ENCODE measurements at regions not wholly inside any gene's neighbourhood (a gene's known extent, or its start where the extent isn't known, plus 50 kb on each side); places are given as distances from the start of the nearest gene placed in this dataset.

DNA sequence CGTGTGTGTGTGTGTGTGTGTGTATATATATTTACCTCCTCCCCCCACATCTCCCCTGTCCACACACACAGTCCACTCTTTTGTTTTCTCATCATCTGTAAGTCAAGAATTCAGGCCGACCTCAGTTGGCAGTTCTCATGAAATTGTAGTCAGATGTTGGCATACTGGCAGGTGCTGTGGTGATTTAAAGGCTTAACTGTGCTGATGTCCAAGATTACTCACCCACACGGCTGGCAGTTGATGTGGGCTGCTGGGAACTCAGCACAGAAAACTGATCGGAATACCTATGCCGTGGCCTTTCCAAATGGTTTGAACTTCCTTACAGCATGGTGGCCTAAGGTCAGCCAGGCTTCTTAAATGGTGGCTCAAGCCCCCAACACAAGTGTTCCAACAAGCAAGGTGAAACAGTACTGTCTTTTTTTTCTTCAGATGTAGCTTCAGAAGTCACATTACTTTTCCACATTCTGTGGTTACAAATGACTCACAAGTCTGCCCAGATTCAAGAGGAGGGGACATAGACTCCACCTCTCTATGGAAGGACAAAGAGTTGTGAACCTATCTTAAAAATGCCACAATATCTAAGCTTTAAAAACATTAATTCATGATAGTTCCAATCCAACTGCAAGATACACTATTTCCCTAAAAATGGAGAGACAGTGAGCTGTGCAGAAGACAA is 198.5 kb upstream of the HS3ST4 start:
- TF ChIP-seq, protein P1, sequence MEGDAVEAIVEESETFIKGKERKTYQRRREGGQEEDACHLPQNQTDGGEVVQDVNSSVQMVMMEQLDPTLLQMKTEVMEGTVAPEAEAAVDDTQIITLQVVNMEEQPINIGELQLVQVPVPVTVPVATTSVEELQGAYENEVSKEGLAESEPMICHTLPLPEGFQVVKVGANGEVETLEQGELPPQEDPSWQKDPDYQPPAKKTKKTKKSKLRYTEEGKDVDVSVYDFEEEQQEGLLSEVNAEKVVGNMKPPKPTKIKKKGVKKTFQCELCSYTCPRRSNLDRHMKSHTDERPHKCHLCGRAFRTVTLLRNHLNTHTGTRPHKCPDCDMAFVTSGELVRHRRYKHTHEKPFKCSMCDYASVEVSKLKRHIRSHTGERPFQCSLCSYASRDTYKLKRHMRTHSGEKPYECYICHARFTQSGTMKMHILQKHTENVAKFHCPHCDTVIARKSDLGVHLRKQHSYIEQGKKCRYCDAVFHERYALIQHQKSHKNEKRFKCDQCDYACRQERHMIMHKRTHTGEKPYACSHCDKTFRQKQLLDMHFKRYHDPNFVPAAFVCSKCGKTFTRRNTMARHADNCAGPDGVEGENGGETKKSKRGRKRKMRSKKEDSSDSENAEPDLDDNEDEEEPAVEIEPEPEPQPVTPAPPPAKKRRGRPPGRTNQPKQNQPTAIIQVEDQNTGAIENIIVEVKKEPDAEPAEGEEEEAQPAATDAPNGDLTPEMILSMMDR (IDR thresholded peaks at IDR 0.05), result no peak
- TF ChIP-seq POLR2A (IDR thresholded peaks at IDR 0.05), result no peak

Data from body of pancreas (tissue), 4 donors.